ENCODE measurements at regions not wholly inside any gene's neighbourhood (a gene's known extent, or its start where the extent isn't known, plus 50 kb on each side); places are given as distances from the start of the nearest gene placed in this dataset.
"Not testable (repeated sequence)": the region's sequence is repeated elsewhere in the genome, so short reads cannot be mapped to it uniquely, and the experiment has no call there.

DNA sequence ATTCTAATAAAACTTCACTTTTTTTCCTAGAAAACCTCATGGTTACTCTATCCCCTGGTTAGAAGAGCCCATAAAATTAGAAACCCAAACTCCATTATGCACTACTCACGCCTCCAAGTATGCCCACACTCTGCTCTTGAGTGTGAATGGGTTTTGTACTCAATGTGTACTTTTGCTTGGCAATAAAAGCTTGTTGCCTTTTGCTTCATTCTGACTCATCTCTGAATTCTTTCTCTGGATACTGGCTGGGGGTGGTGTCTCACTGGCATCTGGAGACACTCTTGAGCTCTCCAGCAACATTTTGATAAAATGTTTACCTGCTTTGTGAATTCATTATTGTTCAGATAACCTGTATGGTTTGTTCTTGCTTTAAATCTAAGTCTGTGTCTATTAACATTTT, 963.3 kb downstream of the TRAM1L1 start:
- DNase-seq = no peak
- Histone ChIP-seq H3K36me3 (ENCODE audit: control insufficient read depth in 4 of 4, insufficient read depth in 4 of 4, low read length in 4 of 4) (no peaks in the 10 kb centered on the region), H3K4me3 (no peak overlapping the region), H3K4me1 (ENCODE audit: control insufficient read depth in 5 of 5, insufficient read depth in 5 of 5, low read length in 5 of 5) (no peaks in the 10 kb centered on the region), H3K9ac (ENCODE audit: insufficient read depth in 1 of 2, low read length in 2 of 2) (no peak overlapping the region), H3K9me3 (ENCODE audit: control insufficient read depth in 4 of 4, insufficient read depth in 3 of 4, low read length in 3 of 4) (no peaks in the 10 kb centered on the region), H3K27ac (ENCODE audit: low read depth in 1 of 2, low read length in 1 of 2) (no peak overlapping the region), H3K27me3 (ENCODE audit: control insufficient read depth in 3 of 3, insufficient read depth in 3 of 3, low read length in 2 of 3) (no peaks in the 10 kb centered on the region)
- no peak for ATAC-seq (ENCODE audit: insufficient read depth, low FRiP score)
- 60 to 80% methylated on average over 1 of the region's 1 CpG for WGBS, 2 donors
- TF ChIP-seq, protein P1, sequence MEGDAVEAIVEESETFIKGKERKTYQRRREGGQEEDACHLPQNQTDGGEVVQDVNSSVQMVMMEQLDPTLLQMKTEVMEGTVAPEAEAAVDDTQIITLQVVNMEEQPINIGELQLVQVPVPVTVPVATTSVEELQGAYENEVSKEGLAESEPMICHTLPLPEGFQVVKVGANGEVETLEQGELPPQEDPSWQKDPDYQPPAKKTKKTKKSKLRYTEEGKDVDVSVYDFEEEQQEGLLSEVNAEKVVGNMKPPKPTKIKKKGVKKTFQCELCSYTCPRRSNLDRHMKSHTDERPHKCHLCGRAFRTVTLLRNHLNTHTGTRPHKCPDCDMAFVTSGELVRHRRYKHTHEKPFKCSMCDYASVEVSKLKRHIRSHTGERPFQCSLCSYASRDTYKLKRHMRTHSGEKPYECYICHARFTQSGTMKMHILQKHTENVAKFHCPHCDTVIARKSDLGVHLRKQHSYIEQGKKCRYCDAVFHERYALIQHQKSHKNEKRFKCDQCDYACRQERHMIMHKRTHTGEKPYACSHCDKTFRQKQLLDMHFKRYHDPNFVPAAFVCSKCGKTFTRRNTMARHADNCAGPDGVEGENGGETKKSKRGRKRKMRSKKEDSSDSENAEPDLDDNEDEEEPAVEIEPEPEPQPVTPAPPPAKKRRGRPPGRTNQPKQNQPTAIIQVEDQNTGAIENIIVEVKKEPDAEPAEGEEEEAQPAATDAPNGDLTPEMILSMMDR (IDR thresholded peaks at IDR 0.05; ENCODE audit: control extremely low read depth, extremely low read depth) = no peak

DNA sequence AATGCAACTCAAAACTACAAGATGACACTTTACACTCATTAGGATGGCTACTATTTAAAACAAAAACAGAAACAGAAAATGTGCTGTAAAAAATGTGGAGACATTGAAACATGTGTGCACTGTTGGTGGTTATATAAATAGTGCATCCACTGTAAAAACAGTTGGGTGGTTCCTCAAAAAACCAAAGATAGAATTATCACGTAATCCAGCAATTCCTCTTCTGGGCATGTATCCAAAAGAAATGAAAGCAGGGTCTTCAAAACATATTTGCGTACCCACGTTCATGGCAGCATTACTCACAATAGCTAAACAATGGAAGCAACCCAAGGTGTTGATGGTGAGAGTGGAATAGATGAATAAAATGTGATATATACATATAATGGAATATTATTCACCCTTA, 967.2 kb downstream of the TRAM1L1 start:
- TF ChIP-seq, protein P1 (IDR thresholded peaks at IDR 0.05; ENCODE audit: control extremely low read depth, extremely low read depth) = no peak
- WGBS, 2 donors = 67 to 76% methylated on average over 3 of the region's 3 CpGs
- DNase-seq = no peak

DNA sequence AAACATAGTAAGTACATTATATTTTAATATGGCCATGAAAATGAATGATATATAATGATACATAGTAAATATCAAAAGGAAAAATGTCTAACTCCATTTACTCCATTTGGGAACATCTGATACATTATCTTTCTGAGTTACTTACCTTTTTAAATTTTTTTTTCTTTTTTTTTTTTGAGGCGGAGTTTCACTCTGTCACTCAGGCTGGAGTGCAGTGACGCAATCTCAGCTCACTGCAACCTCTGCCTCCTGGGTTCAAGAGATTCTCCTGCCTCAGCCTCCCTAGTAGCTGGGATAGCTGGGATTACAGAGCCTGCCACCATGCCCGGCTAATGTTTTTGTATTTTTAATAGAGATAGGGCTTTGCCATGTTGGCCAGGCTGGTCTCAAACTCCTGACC, 972.5 kb downstream of the TRAM1L1 start:
- H3K36me3 ChIP-seq (ENCODE audit: control insufficient read depth in 4 of 4, insufficient read depth in 4 of 4, low read length in 4 of 4); H3K9ac ChIP-seq (ENCODE audit: insufficient read depth in 1 of 2, low read length in 2 of 2); H3K4me3 ChIP-seq; H3K4me1 ChIP-seq (ENCODE audit: control insufficient read depth in 5 of 5, insufficient read depth in 5 of 5, low read length in 5 of 5); DNase-seq; ATAC-seq (ENCODE audit: insufficient read depth, low FRiP score); H3K27me3 ChIP-seq (ENCODE audit: control insufficient read depth in 3 of 3, insufficient read depth in 3 of 3, low read length in 2 of 3); H3K27ac ChIP-seq (ENCODE audit: low read depth in 1 of 2, low read length in 1 of 2); H3K9me3 ChIP-seq (ENCODE audit: control insufficient read depth in 4 of 4, insufficient read depth in 3 of 4, low read length in 3 of 4): not testable (repeated sequence)
- 91 to 96% methylated on average over 3 of the region's 3 CpGs for WGBS, 2 donors

More for the DNA sequence above, 967.2 kb downstream of the TRAM1L1 start:
- no peaks in the 10 kb centered on the region for H3K4me1 ChIP-seq (ENCODE audit: control insufficient read depth in 5 of 5, insufficient read depth in 5 of 5, low read length in 5 of 5)
- no peaks in the 10 kb centered on the region for H3K27me3 ChIP-seq (ENCODE audit: control insufficient read depth in 3 of 3, insufficient read depth in 3 of 3, low read length in 2 of 3)
- H3K36me3 ChIP-seq (ENCODE audit: control insufficient read depth in 4 of 4, insufficient read depth in 4 of 4, low read length in 4 of 4) = no peaks in the 10 kb centered on the region
- H3K9ac ChIP-seq (ENCODE audit: insufficient read depth in 1 of 2, low read length in 2 of 2) = no peak overlapping the region
- H3K4me3 ChIP-seq = no peak overlapping the region
- H3K27ac ChIP-seq (ENCODE audit: low read depth in 1 of 2, low read length in 1 of 2) = no peak overlapping the region
- peaks cover 0 to 3% (median 0%) of the 10 kb centered on the region in 4 donors for H3K9me3 ChIP-seq (ENCODE audit: control insufficient read depth in 4 of 4, insufficient read depth in 3 of 4, low read length in 3 of 4)
- ATAC-seq (ENCODE audit: insufficient read depth, low FRiP score) = no peak

DNA sequence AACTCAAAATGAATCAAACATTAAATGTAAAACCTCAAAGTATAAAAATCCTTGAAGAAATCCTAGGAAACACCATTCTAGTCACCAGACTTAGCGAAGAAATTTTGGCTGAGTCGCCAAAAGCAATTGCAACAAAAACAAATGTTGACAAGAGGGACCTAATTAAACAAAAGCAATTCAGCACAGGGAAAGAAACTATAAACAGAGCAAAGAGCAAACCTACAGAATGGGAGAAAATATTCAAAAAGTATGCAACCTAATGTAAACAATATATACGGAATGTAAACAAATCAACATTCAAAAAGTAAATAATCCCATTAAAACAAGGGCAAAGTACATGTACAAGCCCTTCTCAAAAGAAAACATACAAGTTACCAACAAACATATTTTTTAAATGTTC, 974.7 kb downstream of the TRAM1L1 start:
- Histone ChIP-seq H3K36me3 (ENCODE audit: control insufficient read depth in 4 of 4, insufficient read depth in 4 of 4, low read length in 4 of 4) (no peaks in the 10 kb centered on the region), H3K4me1 (ENCODE audit: control insufficient read depth in 5 of 5, insufficient read depth in 5 of 5, low read length in 5 of 5) (no peaks in the 10 kb centered on the region), H3K27ac (ENCODE audit: low read depth in 1 of 2, low read length in 1 of 2) (no peak overlapping the region), H3K27me3 (ENCODE audit: control insufficient read depth in 3 of 3, insufficient read depth in 3 of 3, low read length in 2 of 3) (no peaks in the 10 kb centered on the region), H3K4me3 (no peak overlapping the region), H3K9me3 (ENCODE audit: control insufficient read depth in 4 of 4, insufficient read depth in 3 of 4, low read length in 3 of 4) (peaks cover 0 to 3% (median under 1%) of the 10 kb centered on the region in 4 donors), H3K9ac (ENCODE audit: insufficient read depth in 1 of 2, low read length in 2 of 2) (no peak overlapping the region)
- TF ChIP-seq, protein P1 (IDR thresholded peaks at IDR 0.05; ENCODE audit: control extremely low read depth, extremely low read depth) = no peak
- ATAC-seq (ENCODE audit: insufficient read depth, low FRiP score) (no peak), DNase-seq (no peak)
- 84 to 86% methylated on average over 3 of the region's 3 CpGs for WGBS, 2 donors

All from lung (tissue), 11 donors.